Peyer's patch (tissue), 4 donors: ENCODE measurements at regions not wholly inside any gene's neighbourhood (a gene's known extent, or its start where the extent isn't known, plus 50 kb on each side); places are given as distances from the start of the nearest gene placed in this dataset.

Source experiments
- DNase-seq, 3 donors: peaks; one replicate each; pipeline ENCODE4 v3.0.0-alpha.2; 2017 to 2019
- H3K27ac ChIP-seq, 4 donors: fragments of 200-600 bp; sonication (generic); one replicate each; pipeline ENCODE4 v1.5.1; 2016 to 2019
- H3K27me3 ChIP-seq, 2 donors: fragments of 200-600 bp; sonication (generic); one replicate each; pipeline ENCODE4 v1.5.1; 2019
- H3K36me3 ChIP-seq, 3 donors: fragments of 200-600 bp; sonication (generic); one replicate each; pipeline ENCODE4 v1.5.1; 2016 to 2019
- H3K4me1 ChIP-seq, 4 donors: fragments of 200-600 bp; sonication (generic); one replicate each; pipeline ENCODE4 v1.5.1; 2016 to 2019
- H3K4me3 ChIP-seq, 4 donors: fragments of 200-600 bp; sonication (generic); 1 replicate in 3 of 4; 2 replicates in 1 of 4; pipeline ENCODE4 v1.5.1; 2016 to 2019; ENCODE audit warnings: mild to moderate bottlenecking in 1 of 4
- H3K9me3 ChIP-seq, 4 donors: fragments of 200-600 bp; sonication (generic); one replicate each; pipeline ENCODE4 v1.5.1; 2016 to 2019; ENCODE audit warnings: mild to moderate bottlenecking in 1 of 4
- CTCF ChIP-seq, 6 experiments: fragments of 450-650 bp in 4 of 6; fragments of 200-600 bp in 2 of 6; sonication (generic) in 1 of 6; IDR thresholded peaks; one replicate each; pipeline ENCODE4 v1.5.1; 2017 to 2019; ENCODE audit warnings: antibody characterized with exemption in 6 of 6, mild to moderate bottlenecking in 3 of 6, moderate library complexity in 1 of 6
- POLR2A ChIP-seq, 2 donors: fragments of 450-650 bp; IDR thresholded peaks; one replicate each; pipeline ENCODE4 v1.5.1; 2017; ENCODE audit warnings: antibody characterized with exemption in 2 of 2, mild to moderate bottlenecking in 2 of 2, moderate library complexity in 2 of 2

GRCh38 chr17:73867056-73867455, 222.8 kb upstream of the SDK2 start:
- no peak for DNase-seq
- TF ChIP-seq CTCF (IDR thresholded peaks at IDR 0.05): no peak
- no peak for TF ChIP-seq POLR2A (IDR thresholded peaks at IDR 0.05)
- H3K27ac ChIP-seq: no peak overlapping the region

GRCh38 chr17:73870068-73870467, 225.8 kb upstream of the SDK2 start:
- Histone ChIP-seq H3K4me1 (no peaks in the 10 kb centered on the region), H3K9me3 (no peaks in the 10 kb centered on the region), H3K27me3 (no peaks in the 10 kb centered on the region), H3K4me3 (no peak overlapping the region), H3K27ac (no peak overlapping the region), H3K36me3 (no peaks in the 10 kb centered on the region)
- TF ChIP-seq POLR2A (IDR thresholded peaks at IDR 0.05) (no peak), CTCF (IDR thresholded peaks at IDR 0.05) (no peak)
- no peak for DNase-seq

More at GRCh38 chr17:73867056-73867455, 222.8 kb upstream of the SDK2 start:
- no peaks in the 10 kb centered on the region for H3K27me3 ChIP-seq
- no peaks in the 10 kb centered on the region for H3K9me3 ChIP-seq
- H3K4me3 ChIP-seq: no peak overlapping the region
- H3K4me1 ChIP-seq: no peaks in the 10 kb centered on the region
- H3K36me3 ChIP-seq: no peaks in the 10 kb centered on the region

- no peak for DNase-seq
- TF ChIP-seq POLR2A (IDR thresholded peaks at IDR 0.05) (no peak), CTCF (IDR thresholded peaks at IDR 0.05) (no peak)
- no peak overlapping the region for H3K27ac ChIP-seq
Measured at GRCh38 chr17:73870473-73870872, 226.2 kb upstream of the SDK2 start.

GRCh38 chr17:73872816-73873215, 228.6 kb upstream of the SDK2 start:
- H3K27me3 ChIP-seq: no peaks in the 10 kb centered on the region
- H3K36me3 ChIP-seq: no peaks in the 10 kb centered on the region
- no peak overlapping the region for H3K27ac ChIP-seq
- no peaks in the 10 kb centered on the region for H3K4me1 ChIP-seq
- TF ChIP-seq POLR2A (IDR thresholded peaks at IDR 0.05) (no peak), CTCF (IDR thresholded peaks at IDR 0.05) (no peak)
- no peak for DNase-seq
- H3K9me3 ChIP-seq: no peaks in the 10 kb centered on the region
- no peak overlapping the region for H3K4me3 ChIP-seq

More at GRCh38 chr17:73870473-73870872, 226.2 kb upstream of the SDK2 start:
- no peaks in the 10 kb centered on the region for H3K36me3 ChIP-seq
- no peaks in the 10 kb centered on the region for H3K4me1 ChIP-seq
- no peaks in the 10 kb centered on the region for H3K27me3 ChIP-seq
- no peaks in the 10 kb centered on the region for H3K9me3 ChIP-seq
- H3K4me3 ChIP-seq: no peak overlapping the region

GRCh38 chr17:73874008-73874720, 229.9 kb upstream of the SDK2 start:
- Histone ChIP-seq H3K27ac (no peak overlapping the region), H3K36me3 (no peaks in the 10 kb centered on the region), H3K4me3 (no peak overlapping the region), H3K9me3 (no peaks in the 10 kb centered on the region), H3K27me3 (no peaks in the 10 kb centered on the region), H3K4me1 (no peaks in the 10 kb centered on the region)
- no peak for DNase-seq
- TF ChIP-seq POLR2A (IDR thresholded peaks at IDR 0.05) (no peak), CTCF (IDR thresholded peaks at IDR 0.05) (no peak)
